WTC11 (cell line): ENCODE measurements at regions not wholly inside any gene's neighbourhood (a gene's known extent, or its start where the extent isn't known, plus 50 kb on each side); places are given as distances from the start of the nearest gene placed in this dataset.

Source experiments
- ATAC-seq: fragments of 200-7000 bp; cut with Tn5 transposase; 2 replicates; pipeline ENCODE4 v1.10.0; 2021; ENCODE audit warnings: mild to moderate bottlenecking, moderate library complexity
- CTCF ChIA-PET: fragments of 300-600 bp; sonication (Branson Sonifier 250); formaldehyde crosslinking; loops from one replicate; lab custom pipeline; 2021; ENCODE audit warnings: antibody characterized with exemption; lab: Charles Lee
- POLR2A ChIA-PET: fragments of 350-600 bp; sonication (Branson Sonifier 250); formaldehyde crosslinking; loops from one replicate; lab custom pipeline; 2021; ENCODE audit warnings: antibody characterized with exemption; lab: Charles Lee
- DNase-seq: peaks from one replicate; pipeline ENCODE4 v3.0.0; 2021; ENCODE audit warnings: low spot score
- H3K27ac Mint-ChIP-seq: 2 replicates; pipeline ENCODE4 v1.8.0; 2021; ENCODE audit warnings: mixed read lengths
- H3K27me3 Mint-ChIP-seq: 2 replicates; pipeline ENCODE4 v1.8.0; 2021; ENCODE audit warnings: low read depth, mild to moderate bottlenecking, moderate library complexity, mixed read lengths
- H3K36me3 Mint-ChIP-seq: 2 replicates; pipeline ENCODE4 v1.8.0; 2021; ENCODE audit warnings: mixed read lengths
- H3K4me1 Mint-ChIP-seq: 2 replicates; pipeline ENCODE4 v1.8.0; 2022; ENCODE audit warnings: mixed read lengths
- H3K4me3 Mint-ChIP-seq: 2 replicates; pipeline ENCODE4 v1.8.0; 2021; ENCODE audit warnings: mild to moderate bottlenecking, moderate library complexity, mixed read lengths
- H3K9me3 Mint-ChIP-seq: 2 replicates; pipeline ENCODE4 v1.8.0; 2021; ENCODE audit warnings: mixed read lengths
- ATF6 ChIP-seq: sonication (generic); formaldehyde crosslinking; IDR thresholded peaks from 2 replicates; pipeline ENCODE4 v1.8.1; 2023; ENCODE audit warnings: mild to moderate bottlenecking, missing genetic modification reagents
- CREM ChIP-seq: sonication (generic); formaldehyde crosslinking; IDR thresholded peaks from 2 replicates; pipeline ENCODE4 v1.8.1; 2022; ENCODE audit warnings: mild to moderate bottlenecking, missing genetic modification reagents, moderate library complexity
- CTCF ChIP-seq: fragments of 200-600 bp; IDR thresholded peaks from 2 replicates; pipeline ENCODE4 v1.8.0; 2022; ENCODE audit warnings: antibody characterized with exemption
- E2F1 ChIP-seq: sonication (generic); formaldehyde crosslinking; IDR thresholded peaks from 2 replicates; pipeline ENCODE4 v1.8.0; 2022; ENCODE audit warnings: mild to moderate bottlenecking, missing genetic modification reagents
- E2F5 ChIP-seq: sonication (generic); formaldehyde crosslinking; IDR thresholded peaks from 2 replicates; pipeline ENCODE4 v1.8.1; 2022; ENCODE audit warnings: mild to moderate bottlenecking, moderate library complexity, missing genetic modification reagents
- ESRRA ChIP-seq: sonication (generic); formaldehyde crosslinking; IDR thresholded peaks from 2 replicates; pipeline ENCODE4 v1.8.1; 2022; ENCODE audit warnings: mild to moderate bottlenecking, missing genetic modification reagents, borderline replicate concordance
- FOXP4 ChIP-seq: sonication (generic); formaldehyde crosslinking; IDR thresholded peaks from 2 replicates; pipeline ENCODE4 v1.8.0; 2022; ENCODE audit warnings: mild to moderate bottlenecking, missing genetic modification reagents
- IRF1 ChIP-seq: sonication (generic); formaldehyde crosslinking; IDR thresholded peaks from 2 replicates; pipeline ENCODE4 v1.8.0; 2023; ENCODE audit warnings: missing genetic modification reagents
- JAZF1 ChIP-seq: fragments of 250-450 bp; sonication (Bioruptor Pico); IDR thresholded peaks from 2 replicates; pipeline ENCODE4 v1.9.0; 2021; ENCODE audit warnings: moderate library complexity, mild to moderate bottlenecking, inconsistent platforms
- KAT7 ChIP-seq: sonication (generic); formaldehyde crosslinking; IDR thresholded peaks from 2 replicates; pipeline ENCODE4 v1.8.1; 2023; ENCODE audit warnings: missing genetic modification reagents, mild to moderate bottlenecking, borderline replicate concordance
- MYBL2 ChIP-seq: sonication (generic); formaldehyde crosslinking; IDR thresholded peaks from 2 replicates; pipeline ENCODE4 v1.8.1; 2023; ENCODE audit warnings: mild to moderate bottlenecking, moderate library complexity, missing genetic modification reagents
- NFATC4 ChIP-seq: fragments of 250-450 bp; sonication (Bioruptor Pico); IDR thresholded peaks from 2 replicates; pipeline ENCODE4 v1.9.0; 2021; ENCODE audit warnings: mild to moderate bottlenecking
- PRDM15 ChIP-seq: sonication (generic); formaldehyde crosslinking; IDR thresholded peaks from 2 replicates; pipeline ENCODE4 v1.8.0; 2022; ENCODE audit warnings: missing genetic modification reagents
- RELA ChIP-seq: sonication (generic); formaldehyde crosslinking; IDR thresholded peaks from 2 replicates; pipeline ENCODE4 v1.8.1; 2022; ENCODE audit warnings: missing genetic modification reagents, mild to moderate bottlenecking, borderline replicate concordance
- SMAD4 ChIP-seq: sonication (generic); formaldehyde crosslinking; IDR thresholded peaks from 2 replicates; pipeline ENCODE4 v1.8.0; 2022; ENCODE audit warnings: mild to moderate bottlenecking, missing genetic modification reagents
- SOX15 ChIP-seq: fragments of 250-450 bp; sonication (Bioruptor Pico); IDR thresholded peaks from 2 replicates; pipeline ENCODE4 v1.9.0; 2021; ENCODE audit warnings: mild to moderate bottlenecking
- TP53 ChIP-seq: sonication (generic); formaldehyde crosslinking; IDR thresholded peaks from 2 replicates; pipeline ENCODE4 v1.8.1; 2023; ENCODE audit warnings: mild to moderate bottlenecking, missing genetic modification reagents
- ZMAT4 ChIP-seq: fragments of 250-450 bp; sonication (Bioruptor Pico); IDR thresholded peaks from 2 replicates; pipeline ENCODE4 v1.9.0; 2021; ENCODE audit warnings: mild to moderate bottlenecking
- ZNF121 ChIP-seq: sonication (generic); formaldehyde crosslinking; IDR thresholded peaks from 2 replicates; pipeline ENCODE4 v1.8.0; 2023; ENCODE audit warnings: missing genetic modification reagents

- ATAC-seq: no peak
- Mint-ChIP-seq H3K36me3 (peaks cover 5% of the 10 kb centered on the region; the same call in 1 of the 2 replicates), H3K9me3 (peaks cover 18% of the 10 kb centered on the region), H3K27me3 (no peaks in the 10 kb centered on the region; the same call in 1 of the 2 replicates), H3K27ac (no peak overlapping the region), H3K4me1 (no peaks in the 10 kb centered on the region)
- no peak for DNase-seq
- ChIA-PET CTCF (no interaction called here), POLR2A (no interaction called here)
- no peak for TF ChIP-seq CTCF
- no peak for TF ChIP-seq JAZF1
- TF ChIP-seq ZMAT4 (CRISPR knock-in tag): no peak
- TF ChIP-seq SMAD4: no peak
- no peak for TF ChIP-seq MYBL2 (CRISPR knock-in tag)
- no peak for TF ChIP-seq TP53
- TF ChIP-seq PRDM15 (CRISPR knock-in tag): no peak
- no peak for TF ChIP-seq FOXP4 (CRISPR knock-in tag)
- TF ChIP-seq KAT7 (CRISPR knock-in tag): no peak
- no peak for TF ChIP-seq NFATC4 (CRISPR knock-in tag)
- no peak for TF ChIP-seq RELA
- TF ChIP-seq CREM (CRISPR knock-in tag): no peak
- TF ChIP-seq ESRRA (CRISPR knock-in tag): no peak
- no peak for TF ChIP-seq IRF1 (CRISPR knock-in tag)
- TF ChIP-seq E2F1 (CRISPR knock-in tag): no peak
- no peak for TF ChIP-seq SOX15
- no peak for TF ChIP-seq ZNF121 (CRISPR knock-in tag)
- no peak for TF ChIP-seq E2F5 (CRISPR knock-in tag)
- no peak for TF ChIP-seq ATF6 (CRISPR knock-in tag)
- TF ChIP-seq, all 79 proteins: peak for 0
- H3K4me3 Mint-ChIP-seq: no peak overlapping the region
Observed at GRCh38 chr20:30601974-30602373, 655.5 kb upstream of the DEFB115 start.
